GM19099 (cell line): ENCODE measurements at regions not wholly inside any gene's neighbourhood (a gene's known extent, or its start where the extent isn't known, plus 50 kb on each side); places are given as distances from the start of the nearest gene placed in this dataset.
A peak's percentile ranks its signal among the peaks of the same experiment; 100 is the strongest.

Experiments used
- POLR2A ChIP-seq: IDR thresholded peaks from 3 replicates; pipeline ENCODE4 v1.6.1; 2011; ENCODE audit warnings: low read depth; ENCODE audit not compliant: insufficient read length; ENCODE audit errors: extremely low read depth

GRCh38 chr7:130932667-130933432 is 198.8 kb upstream of the KLF14 start:
- TF ChIP-seq POLR2A = no peak

- TF ChIP-seq POLR2A = no peak
These were observed 199.9 kb upstream of the KLF14 start for GRCh38 chr7:130933919-130934318.

- no peak for TF ChIP-seq POLR2A
These were observed 201.7 kb upstream of the KLF14 start for GRCh38 chr7:130935564-130936157.

- TF ChIP-seq POLR2A = no peak
These were observed 202.4 kb upstream of the KLF14 start for GRCh38 chr7:130936202-130936931.

GRCh38 chr7:130937016-130937415 is 203.0 kb upstream of the KLF14 start:
- no peak for TF ChIP-seq POLR2A

- TF ChIP-seq POLR2A = no peak
These were observed 203.8 kb upstream of the KLF14 start for GRCh38 chr7:130937830-130938229.

- no peak for TF ChIP-seq POLR2A
These were observed 204.7 kb upstream of the KLF14 start for GRCh38 chr7:130938661-130939060.

GRCh38 chr7:130939321-130940095 is 205.5 kb upstream of the KLF14 start:
- no peak for TF ChIP-seq POLR2A

- no peak for TF ChIP-seq POLR2A
These were observed 206.3 kb upstream of the KLF14 start for GRCh38 chr7:130940326-130940725.

GRCh38 chr7:130940907-130941306 is 206.9 kb upstream of the KLF14 start:
- no peak for TF ChIP-seq POLR2A

GRCh38 chr7:130941322-130942210 is 207.6 kb upstream of the KLF14 start:
- TF ChIP-seq POLR2A = no peak

GRCh38 chr7:130942211-130942964 is 208.4 kb upstream of the KLF14 start:
- TF ChIP-seq POLR2A = no peak

- peak; percentile 20 for TF ChIP-seq POLR2A
These were observed 209.4 kb upstream of the KLF14 start for GRCh38 chr7:130943336-130943901.
